RWPE2 (cell line): ENCODE measurements at regions not wholly inside any gene's neighbourhood (a gene's known extent, or its start where the extent isn't known, plus 50 kb on each side); places are given as distances from the start of the nearest gene placed in this dataset.

Source experiments
- ATAC-seq: fragments of 200-7000 bp; cut with Tn5 transposase; 3 replicates; pipeline ENCODE4 v1.9.1; 2021; ENCODE audit warnings: low read depth
- DNase-seq: peaks from one replicate; pipeline ENCODE4 v3.0.0-alpha.2; 2020; ENCODE audit warnings: low spot score
- H3K27ac ChIP-seq: fragments of 450-650 bp; 2 replicates; pipeline ENCODE4 v1.5.1; 2017; ENCODE audit warnings: mild to moderate bottlenecking; ENCODE audit not compliant: poor library complexity, severe bottlenecking
- H3K27me3 ChIP-seq: fragments of 250-450 bp; sonication (Bioruptor Pico); 2 replicates; pipeline ENCODE4 v1.5.1; 2021; ENCODE audit warnings: mild to moderate bottlenecking, moderate library complexity; ENCODE audit not compliant: insufficient read depth, poor library complexity, severe bottlenecking
- H3K36me3 ChIP-seq: fragments of 250-450 bp; sonication (Bioruptor Pico); 2 replicates; pipeline ENCODE4 v1.5.1; 2020; ENCODE audit warnings: low read depth, mild to moderate bottlenecking, moderate library complexity
- H3K4me1 ChIP-seq: fragments of 250-450 bp; sonication (Bioruptor Pico); 2 replicates; pipeline ENCODE4 v1.5.1; 2021; ENCODE audit warnings: mild to moderate bottlenecking, moderate library complexity; ENCODE audit not compliant: insufficient read depth, poor library complexity, severe bottlenecking
- H3K4me3 ChIP-seq: fragments of 250-450 bp; sonication (Bioruptor Pico); 2 replicates; pipeline ENCODE4 v1.5.1; 2021; ENCODE audit warnings: mild to moderate bottlenecking, moderate library complexity; ENCODE audit not compliant: severe bottlenecking
- H3K9me3 ChIP-seq: fragments of 250-450 bp; sonication (Bioruptor Pico); 2 replicates; pipeline ENCODE4 v1.5.1; 2021; ENCODE audit warnings: mild to moderate bottlenecking, moderate library complexity; ENCODE audit not compliant: severe bottlenecking
- CTCF ChIP-seq: fragments of 450-650 bp; IDR thresholded peaks from one replicate; pipeline ENCODE4 v1.5.1; 2017; ENCODE audit warnings: mild to moderate bottlenecking, moderate library complexity; ENCODE audit not compliant: poor library complexity, severe bottlenecking

DNA sequence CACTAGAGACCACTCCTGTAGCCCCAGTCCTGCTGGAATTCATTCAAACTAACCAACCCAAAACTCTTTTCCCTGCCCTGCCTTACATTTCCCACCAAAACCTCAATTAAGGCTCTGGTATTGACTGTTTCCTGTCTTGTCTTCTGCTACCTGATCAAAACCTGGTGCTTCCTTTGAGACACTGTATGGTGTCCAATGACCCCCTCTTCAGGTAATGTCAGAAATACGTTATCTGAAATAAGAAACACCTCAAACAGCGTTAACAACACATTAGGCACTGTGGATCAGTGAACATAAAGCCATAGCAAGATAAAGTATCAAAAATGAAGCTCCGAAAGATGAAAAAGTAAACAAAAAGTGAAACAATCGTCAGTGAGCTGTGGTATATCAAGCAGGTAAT is 343.2 kb upstream of the ZP4 start:
- Histone ChIP-seq H3K36me3 (no peaks in the 10 kb centered on the region), H3K4me3 (no peak overlapping the region), H3K4me1 (no peaks in the 10 kb centered on the region), H3K9me3 (no peaks in the 10 kb centered on the region), H3K27ac (no peak overlapping the region), H3K27me3 (no peaks in the 10 kb centered on the region)
- peak; percentile 5 for TF ChIP-seq CTCF
- DNase-seq (no peak), ATAC-seq (no peak)

GRCh38 chr1:238232084-238232710 is 341.5 kb upstream of the ZP4 start:
- H3K9me3 ChIP-seq, result no peaks in the 10 kb centered on the region
- no peak for ATAC-seq
- H3K4me1 ChIP-seq, result no peaks in the 10 kb centered on the region
- no peak overlapping the region for H3K27ac ChIP-seq
- no peak for DNase-seq
- no peak for TF ChIP-seq CTCF
- no peak overlapping the region for H3K4me3 ChIP-seq
- no peaks in the 10 kb centered on the region for H3K27me3 ChIP-seq
- H3K36me3 ChIP-seq, result no peaks in the 10 kb centered on the region

DNA sequence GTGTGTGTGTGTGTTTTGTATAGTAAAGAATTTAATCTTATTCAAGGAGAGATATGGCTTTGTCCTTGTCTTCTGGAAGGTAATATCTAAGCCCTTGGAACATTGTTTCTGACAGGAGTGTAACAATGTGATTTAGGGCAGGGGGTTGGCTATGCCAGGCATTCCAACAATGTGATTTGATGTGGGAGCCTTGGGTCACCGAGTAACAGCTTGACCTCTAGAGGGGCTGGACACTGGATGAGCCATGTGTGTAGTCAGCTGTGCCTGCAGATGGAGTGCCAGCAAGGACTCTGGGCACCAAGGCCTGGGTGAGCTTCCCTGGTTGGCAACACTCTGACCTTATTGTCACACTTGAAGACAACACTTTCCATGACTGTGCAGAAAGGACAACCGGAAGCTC is 336.1 kb upstream of the ZP4 start:
- no peak for TF ChIP-seq CTCF
- Histone ChIP-seq H3K4me1 (no peaks in the 10 kb centered on the region), H3K9me3 (no peaks in the 10 kb centered on the region), H3K27ac (no peak overlapping the region), H3K4me3 (no peak overlapping the region), H3K36me3 (no peaks in the 10 kb centered on the region), H3K27me3 (no peaks in the 10 kb centered on the region)
- ATAC-seq, result no peak
- DNase-seq, result no peak

DNA sequence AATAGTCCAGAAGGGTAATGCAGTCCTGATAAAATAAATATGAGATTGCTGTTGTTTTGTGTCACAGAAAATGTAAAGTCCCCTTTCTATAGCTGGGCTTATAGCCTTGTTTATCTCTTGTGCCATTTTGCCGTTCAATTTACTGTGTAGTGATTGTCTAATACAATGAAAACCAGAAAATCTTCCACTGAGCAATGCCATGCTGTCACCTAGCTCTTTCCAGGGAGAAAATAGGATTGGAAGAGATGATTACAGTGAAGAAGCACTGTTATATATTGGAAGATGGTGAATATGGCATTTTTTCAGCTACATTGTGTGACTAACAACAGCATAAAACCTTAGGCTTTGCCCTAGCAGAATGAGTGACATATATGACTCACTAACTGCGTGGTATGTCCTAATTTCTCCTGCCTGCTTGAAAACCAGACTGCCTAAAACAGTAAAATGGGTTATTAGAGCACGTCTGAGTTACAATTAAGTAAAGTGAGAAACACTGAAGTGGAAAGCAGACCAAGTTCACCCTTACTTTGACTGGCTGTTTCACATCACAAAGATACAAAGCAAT is 332.4 kb upstream of the ZP4 start:
- ATAC-seq, result peak; percentile 60; the same call in 2 of the 3 replicates

More for the DNA sequence above, 332.4 kb upstream of the ZP4 start:
- no peaks in the 10 kb centered on the region for H3K4me1 ChIP-seq
- no peak for TF ChIP-seq CTCF
- no peaks in the 10 kb centered on the region for H3K27me3 ChIP-seq
- H3K27ac ChIP-seq, result no peak overlapping the region
- H3K4me3 ChIP-seq, result no peak overlapping the region
- DNase-seq, result no peak
- no peaks in the 10 kb centered on the region for H3K36me3 ChIP-seq
- H3K9me3 ChIP-seq, result no peaks in the 10 kb centered on the region
